GM12864 (cell line): ENCODE measurements at regions not wholly inside any gene's neighbourhood (a gene's known extent, or its start where the extent isn't known, plus 50 kb on each side); places are given as distances from the start of the nearest gene placed in this dataset.

Experiments used
- DNase-seq: peaks from one replicate; pipeline ENCODE4 v3.0.0-alpha.2; 2011; ENCODE audit warnings: low read depth
- H3K4me3 ChIP-seq: 2 replicates; pipeline ENCODE4 v1.5.1; 2011; ENCODE audit warnings: mild to moderate bottlenecking, low read depth, low read length, control low read depth
- TF ChIP-seq, protein P1 (sequence below): IDR thresholded peaks from 2 replicates; pipeline ENCODE4 v1.5.1; 2011; ENCODE audit warnings: low read depth, mild to moderate bottlenecking, moderate library complexity, low read length, control low read depth, inconsistent platforms; ENCODE audit errors: missing control alignments

DNA sequence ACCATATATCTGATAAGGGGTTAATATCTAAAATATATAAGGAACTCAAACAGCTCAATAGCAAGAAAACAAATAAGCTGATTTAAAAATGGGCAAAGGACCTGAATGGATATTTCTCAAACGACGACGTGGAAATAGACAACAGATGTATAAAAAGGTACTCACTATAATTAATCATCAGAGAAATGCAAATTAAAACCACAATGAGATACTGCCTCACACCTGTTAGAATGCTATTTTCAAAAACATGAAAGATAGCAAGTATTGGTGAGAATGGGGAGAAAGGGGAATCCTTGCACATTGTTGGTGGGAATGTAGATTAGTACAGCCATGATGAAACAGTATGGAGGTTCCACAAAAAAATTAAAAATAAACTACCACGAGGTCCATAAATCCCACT lies 163.2 kb downstream of the DKK1 start:
- H3K4me3 ChIP-seq = no peak overlapping the region
- DNase-seq = no peak
- TF ChIP-seq, protein P1, sequence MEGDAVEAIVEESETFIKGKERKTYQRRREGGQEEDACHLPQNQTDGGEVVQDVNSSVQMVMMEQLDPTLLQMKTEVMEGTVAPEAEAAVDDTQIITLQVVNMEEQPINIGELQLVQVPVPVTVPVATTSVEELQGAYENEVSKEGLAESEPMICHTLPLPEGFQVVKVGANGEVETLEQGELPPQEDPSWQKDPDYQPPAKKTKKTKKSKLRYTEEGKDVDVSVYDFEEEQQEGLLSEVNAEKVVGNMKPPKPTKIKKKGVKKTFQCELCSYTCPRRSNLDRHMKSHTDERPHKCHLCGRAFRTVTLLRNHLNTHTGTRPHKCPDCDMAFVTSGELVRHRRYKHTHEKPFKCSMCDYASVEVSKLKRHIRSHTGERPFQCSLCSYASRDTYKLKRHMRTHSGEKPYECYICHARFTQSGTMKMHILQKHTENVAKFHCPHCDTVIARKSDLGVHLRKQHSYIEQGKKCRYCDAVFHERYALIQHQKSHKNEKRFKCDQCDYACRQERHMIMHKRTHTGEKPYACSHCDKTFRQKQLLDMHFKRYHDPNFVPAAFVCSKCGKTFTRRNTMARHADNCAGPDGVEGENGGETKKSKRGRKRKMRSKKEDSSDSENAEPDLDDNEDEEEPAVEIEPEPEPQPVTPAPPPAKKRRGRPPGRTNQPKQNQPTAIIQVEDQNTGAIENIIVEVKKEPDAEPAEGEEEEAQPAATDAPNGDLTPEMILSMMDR = no peak

GRCh38 chr10:52479567-52479966 lies 165.5 kb downstream of the DKK1 start:
- no peak overlapping the region for H3K4me3 ChIP-seq
- TF ChIP-seq, protein P1 = no peak
- no peak for DNase-seq

GRCh38 chr10:52481986-52482555 lies 168.0 kb downstream of the DKK1 start:
- TF ChIP-seq, protein P1 = no peak
- H3K4me3 ChIP-seq = no peak overlapping the region
- DNase-seq = no peak

DNA sequence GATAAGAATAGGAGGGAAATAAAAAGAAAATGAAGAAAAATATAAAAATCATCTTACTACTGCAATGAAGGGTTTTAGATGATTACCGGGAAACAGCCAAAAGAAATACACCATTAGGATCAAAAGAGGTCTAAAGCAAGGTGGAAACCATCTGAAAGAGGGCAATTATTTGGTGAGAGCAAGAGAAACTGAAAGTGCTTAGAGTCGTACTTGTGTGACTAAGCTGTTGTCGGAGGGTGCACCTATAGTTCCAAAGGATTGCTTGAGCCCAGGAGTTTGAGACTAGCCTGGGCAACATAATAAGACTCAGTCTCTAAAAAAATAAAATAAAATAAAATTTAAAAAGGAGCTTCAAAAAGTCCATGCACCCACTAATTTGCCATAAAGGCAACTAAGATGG lies 169.5 kb downstream of the DKK1 start:
- DNase-seq = no peak
- TF ChIP-seq, protein P1 = no peak
- no peak overlapping the region; the same call in 1 of the 2 replicates for H3K4me3 ChIP-seq

GRCh38 chr10:52484206-52485065 lies 170.4 kb downstream of the DKK1 start:
- TF ChIP-seq, protein P1 = no peak
- H3K4me3 ChIP-seq = no peak overlapping the region

DNA sequence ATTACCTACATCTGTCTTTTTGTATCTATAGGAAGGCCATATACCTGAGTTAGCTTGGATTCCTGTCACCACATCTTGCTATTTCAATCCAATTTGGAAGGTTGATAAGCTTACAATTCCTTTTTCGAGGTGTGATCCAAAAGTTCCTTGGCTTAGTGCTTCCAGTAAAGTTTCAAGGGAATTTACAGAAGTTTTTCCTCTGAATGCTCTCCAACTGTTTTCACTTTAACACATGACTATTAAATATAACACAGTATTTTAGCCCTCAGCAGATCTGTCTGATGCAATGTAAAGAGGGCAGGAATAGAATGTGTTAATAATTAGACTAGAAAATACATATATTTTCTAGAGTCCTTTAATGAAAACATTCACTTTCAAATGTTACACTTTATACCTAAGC lies 171.4 kb downstream of the DKK1 start:
- no peak for DNase-seq
- TF ChIP-seq, protein P1 = no peak
- H3K4me3 ChIP-seq = no peak overlapping the region

More at GRCh38 chr10:52484206-52485065, 170.4 kb downstream of the DKK1 start:
- no peak for DNase-seq
